MG63 (cell line): ENCODE measurements at regions not wholly inside any gene's neighbourhood (a gene's known extent, or its start where the extent isn't known, plus 50 kb on each side); places are given as distances from the start of the nearest gene placed in this dataset.
A peak's percentile ranks its signal among the peaks of the same experiment; 100 is the strongest.

ENCODE experiments used
- DNase-seq: peaks from one replicate; pipeline ENCODE4 v3.0.0-alpha.2; 2020
- H3K27me3 ChIP-seq: fragments of 250-450 bp; sonication (Bioruptor Pico); 2 replicates; pipeline ENCODE4 v1.5.1; 2020; ENCODE audit warnings: mild to moderate bottlenecking, moderate library complexity
- H3K36me3 ChIP-seq: fragments of 250-450 bp; sonication (Bioruptor Pico); 2 replicates; pipeline ENCODE4 v1.5.1; 2020; ENCODE audit warnings: mild to moderate bottlenecking, moderate library complexity
- H3K4me3 ChIP-seq: fragments of 250-450 bp; sonication (Bioruptor Pico); 2 replicates; pipeline ENCODE4 v1.5.1; 2020; ENCODE audit warnings: mild to moderate bottlenecking, moderate library complexity
- H3K9me3 ChIP-seq: fragments of 250-450 bp; sonication (Bioruptor Pico); 2 replicates; pipeline ENCODE4 v1.5.1; 2020; ENCODE audit warnings: mild to moderate bottlenecking, moderate library complexity

DNA sequence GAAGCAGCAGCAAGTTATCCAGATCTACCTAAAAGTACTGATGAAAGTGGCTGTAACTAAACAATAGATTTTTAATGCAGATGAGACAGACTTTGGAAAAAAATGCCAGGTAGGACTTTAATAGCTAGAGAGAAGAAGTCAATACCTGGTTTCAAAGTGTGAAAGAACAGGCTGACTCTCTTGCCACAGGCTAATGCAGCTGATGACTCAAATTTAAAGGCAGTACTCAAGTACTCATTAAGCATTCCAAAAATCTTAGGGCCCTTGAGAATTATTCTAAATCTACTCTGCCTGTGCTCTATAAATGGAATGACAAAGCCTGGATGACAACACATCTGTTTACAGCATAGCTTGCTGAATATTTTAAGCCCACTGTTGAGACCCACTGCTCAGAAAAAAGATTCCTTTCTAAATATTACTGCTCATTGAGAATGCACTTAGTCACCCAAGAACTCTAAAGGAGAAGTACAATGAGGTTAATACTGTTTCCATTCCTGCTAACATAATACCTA, 68.6 kb upstream of the SYT1 start:
- H3K36me3 ChIP-seq, result no peaks in the 10 kb centered on the region
- peaks cover 6% of the 10 kb centered on the region for H3K9me3 ChIP-seq
- H3K27me3 ChIP-seq, result no peaks in the 10 kb centered on the region
- no peak overlapping the region for H3K4me3 ChIP-seq
- DNase-seq, result no peak

GRCh38 chr12:78797196-78797931, 67.2 kb upstream of the SYT1 start:
- DNase-seq, result no peak
- Histone ChIP-seq H3K36me3 (no peaks in the 10 kb centered on the region), H3K27me3 (no peaks in the 10 kb centered on the region), H3K4me3 (no peak overlapping the region), H3K9me3 (peaks cover 16% of the 10 kb centered on the region)

GRCh38 chr12:78799649-78800048, 64.9 kb upstream of the SYT1 start:
- no peak overlapping the region for H3K4me3 ChIP-seq
- no peaks in the 10 kb centered on the region for H3K36me3 ChIP-seq
- peaks cover 18% of the 10 kb centered on the region for H3K9me3 ChIP-seq
- DNase-seq, result no peak
- H3K27me3 ChIP-seq, result no peaks in the 10 kb centered on the region

GRCh38 chr12:78802593-78802992, 62.0 kb upstream of the SYT1 start:
- H3K9me3 ChIP-seq, result peaks cover 15% of the 10 kb centered on the region
- no peaks in the 10 kb centered on the region for H3K27me3 ChIP-seq
- no peaks in the 10 kb centered on the region for H3K36me3 ChIP-seq
- no peak overlapping the region for H3K4me3 ChIP-seq
- peak; percentile 69 for DNase-seq

GRCh38 chr12:78804262-78804661, 60.3 kb upstream of the SYT1 start:
- Histone ChIP-seq H3K36me3 (no peaks in the 10 kb centered on the region), H3K27me3 (no peaks in the 10 kb centered on the region), H3K4me3 (no peak overlapping the region), H3K9me3 (peaks cover 15% of the 10 kb centered on the region)
- DNase-seq, result no peak
